ENCODE measurements at regions not wholly inside any gene's neighbourhood (a gene's known extent, or its start where the extent isn't known, plus 50 kb on each side); places are given as distances from the start of the nearest gene placed in this dataset.

GRCh38 chr11:70007796-70008195 is 70.3 kb upstream of the ANO1 start:
- FAIRE-seq = no peak

GRCh38 chr11:70010774-70011173 is 67.3 kb upstream of the ANO1 start:
- no peak for FAIRE-seq
- no peak for DNase-seq (ENCODE audit: extremely low spot score, insufficient read length, low read depth)

More at GRCh38 chr11:70007796-70008195, 70.3 kb upstream of the ANO1 start:
- DNase-seq (ENCODE audit: extremely low spot score, insufficient read length, low read depth) = no peak

GRCh38 chr11:70012134-70012733 is 65.9 kb upstream of the ANO1 start:
- no peak for DNase-seq (ENCODE audit: extremely low spot score, insufficient read length, low read depth)
- FAIRE-seq = no peak

GRCh38 chr11:70014291-70014690 is 63.8 kb upstream of the ANO1 start:
- no peak for FAIRE-seq

GRCh38 chr11:70016666-70017367 is 61.3 kb upstream of the ANO1 start:
- FAIRE-seq (no peak), DNase-seq (ENCODE audit: extremely low spot score, insufficient read length, low read depth) (no peak)

More at GRCh38 chr11:70014291-70014690, 63.8 kb upstream of the ANO1 start:
- DNase-seq (ENCODE audit: extremely low spot score, insufficient read length, low read depth) = no peak

GRCh38 chr11:70018816-70019215 is 59.3 kb upstream of the ANO1 start:
- DNase-seq (ENCODE audit: extremely low spot score, insufficient read length, low read depth) (no peak), FAIRE-seq (no peak)

GRCh38 chr11:70019576-70020011 is 58.5 kb upstream of the ANO1 start:
- DNase-seq (ENCODE audit: extremely low spot score, insufficient read length, low read depth) (no peak), FAIRE-seq (no peak)

GRCh38 chr11:70020336-70021214 is 57.5 kb upstream of the ANO1 start:
- DNase-seq (ENCODE audit: extremely low spot score, insufficient read length, low read depth) = no peak
- no peak for FAIRE-seq

- FAIRE-seq (no peak), DNase-seq (ENCODE audit: extremely low spot score, insufficient read length, low read depth) (no peak)
Observed at GRCh38 chr11:70021586-70021985, 56.5 kb upstream of the ANO1 start.

GRCh38 chr11:70024036-70024772 is 53.9 kb upstream of the ANO1 start:
- DNase-seq (ENCODE audit: extremely low spot score, insufficient read length, low read depth) (no peak), FAIRE-seq (no peak)

GRCh38 chr11:70024773-70025045 is 53.4 kb upstream of the ANO1 start:
- DNase-seq (ENCODE audit: extremely low spot score, insufficient read length, low read depth) (no peak), FAIRE-seq (no peak)

GRCh38 chr11:70025308-70025707 is 52.8 kb upstream of the ANO1 start:
- no peak for DNase-seq (ENCODE audit: extremely low spot score, insufficient read length, low read depth)
- FAIRE-seq = no peak

GRCh38 chr11:70026012-70026411 is 52.1 kb upstream of the ANO1 start:
- FAIRE-seq (no peak), DNase-seq (ENCODE audit: extremely low spot score, insufficient read length, low read depth) (no peak)

- no peak for DNase-seq (ENCODE audit: extremely low spot score, insufficient read length, low read depth)
- FAIRE-seq = no peak
Observed at GRCh38 chr11:70026726-70027125, 51.4 kb upstream of the ANO1 start.

- FAIRE-seq = no peak
Observed at GRCh38 chr11:70027451-70027850, 50.7 kb upstream of the ANO1 start.

GRCh38 chr11:70028147-70028855 is 49.8 kb upstream of the ANO1 start:
- DNase-seq (ENCODE audit: extremely low spot score, insufficient read length, low read depth) = no peak
- no peak for FAIRE-seq

More at GRCh38 chr11:70027451-70027850, 50.7 kb upstream of the ANO1 start:
- DNase-seq (ENCODE audit: extremely low spot score, insufficient read length, low read depth) = no peak

All from GM18507 (cell line).